ENCODE measurements at regions not wholly inside any gene's neighbourhood (a gene's known extent, or its start where the extent isn't known, plus 50 kb on each side); places are given as distances from the start of the nearest gene placed in this dataset.

DNA sequence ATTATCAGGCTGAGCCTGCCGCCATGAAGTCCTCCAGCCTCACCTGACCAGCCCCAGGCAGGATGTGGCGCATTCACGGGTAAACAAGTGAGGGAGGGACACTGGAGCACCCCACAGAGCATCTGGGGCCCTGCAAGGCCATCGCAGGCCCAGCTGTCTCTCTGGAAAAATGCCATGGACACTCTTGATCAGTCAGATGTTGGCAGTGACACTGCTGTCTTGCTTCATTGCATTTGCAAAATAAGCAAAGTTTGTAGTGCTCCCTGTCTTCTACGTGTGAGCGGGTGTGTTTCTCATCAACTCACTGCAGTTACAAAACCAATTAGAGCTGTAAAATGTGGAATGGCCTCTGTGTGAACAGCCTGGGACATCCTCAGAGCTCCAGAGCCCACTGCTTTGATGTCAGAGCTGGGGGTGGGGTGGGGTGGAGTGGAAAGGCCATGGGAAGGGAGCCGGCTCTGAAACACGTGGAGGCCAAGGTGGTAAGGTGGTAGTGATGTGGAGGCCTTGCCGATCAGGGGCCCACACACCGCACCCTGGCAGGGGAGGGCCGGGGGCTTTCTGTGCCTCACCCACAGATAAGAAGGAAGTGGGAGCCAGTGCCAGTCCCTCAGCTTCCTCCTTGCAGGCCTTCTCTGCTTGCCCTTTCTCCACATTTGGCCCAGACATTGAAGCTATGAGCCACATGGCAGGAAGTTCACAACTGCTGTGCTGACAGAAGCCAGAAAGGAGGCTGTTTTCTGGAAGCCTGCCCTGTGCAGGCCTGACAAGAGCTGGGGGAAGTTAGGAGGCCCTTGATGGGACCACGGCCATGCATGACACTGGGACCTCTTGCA, 254.9 kb downstream of the RHOU start:
- TF ChIP-seq POLR2A (IDR thresholded peaks at IDR 0.05; ENCODE audit: low read depth, low read length): no peak
- TF ChIP-seq PAX5 (IDR thresholded peaks at IDR 0.05; ENCODE audit: insufficient read depth, low read length, severe bottlenecking): no peak
- no peak for TF ChIP-seq TAF1 (IDR thresholded peaks at IDR 0.05; ENCODE audit: low read depth, low read length)
- no peak for TF ChIP-seq POU2F2 (IDR thresholded peaks at IDR 0.05; ENCODE audit: low read depth, low read length)
- no peak for TF ChIP-seq SPI1 (IDR thresholded peaks at IDR 0.05; ENCODE audit: low read depth, low read length)
- TF ChIP-seq POLR2AphosphoS5 (IDR thresholded peaks at IDR 0.05; ENCODE audit: low read depth, low read length): no peak
- DNase-seq (ENCODE audit: insufficient read length, low spot score): no peak
- FAIRE-seq: no peak

DNA sequence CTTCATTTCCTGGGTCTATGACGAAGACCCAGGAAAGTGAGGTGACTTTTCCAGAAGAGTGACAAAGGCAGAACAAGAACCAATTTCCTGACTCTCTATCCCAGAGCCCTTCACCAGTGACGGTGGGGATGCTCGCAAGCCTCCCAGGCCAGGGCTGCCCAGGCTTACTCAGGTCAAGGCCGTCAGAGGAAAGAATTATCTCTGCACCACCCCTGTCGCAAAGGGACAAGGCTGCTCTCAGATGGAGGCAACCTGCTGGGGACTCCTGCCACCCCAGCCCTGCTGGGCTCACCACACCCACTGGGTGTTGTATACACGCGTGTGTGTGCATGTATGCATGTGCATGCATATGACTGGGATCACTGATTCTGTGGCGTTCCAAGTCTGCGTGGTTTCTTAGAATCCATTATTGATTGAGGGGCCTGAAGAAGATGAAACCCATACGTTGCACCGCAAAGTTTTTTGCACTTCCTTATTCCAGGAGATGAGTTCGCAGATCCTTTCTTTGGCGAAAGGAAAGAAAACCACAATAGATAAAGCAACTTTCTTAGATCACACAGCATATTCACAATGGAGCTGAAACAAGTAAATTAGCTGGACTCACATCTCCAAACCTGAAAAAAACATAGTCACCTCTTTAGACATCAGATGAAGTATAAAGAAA, 255.8 kb downstream of the RHOU start:
- DNase-seq (ENCODE audit: insufficient read length, low spot score): no peak
- no peak for FAIRE-seq
- TF ChIP-seq POLR2A (IDR thresholded peaks at IDR 0.05; ENCODE audit: low read depth, low read length) (no peak), TAF1 (IDR thresholded peaks at IDR 0.05; ENCODE audit: low read depth, low read length) (no peak), PAX5 (IDR thresholded peaks at IDR 0.05; ENCODE audit: insufficient read depth, low read length, severe bottlenecking) (no peak), POU2F2 (IDR thresholded peaks at IDR 0.05; ENCODE audit: low read depth, low read length) (no peak), POLR2AphosphoS5 (IDR thresholded peaks at IDR 0.05; ENCODE audit: low read depth, low read length) (no peak), SPI1 (IDR thresholded peaks at IDR 0.05; ENCODE audit: low read depth, low read length) (no peak)

DNA sequence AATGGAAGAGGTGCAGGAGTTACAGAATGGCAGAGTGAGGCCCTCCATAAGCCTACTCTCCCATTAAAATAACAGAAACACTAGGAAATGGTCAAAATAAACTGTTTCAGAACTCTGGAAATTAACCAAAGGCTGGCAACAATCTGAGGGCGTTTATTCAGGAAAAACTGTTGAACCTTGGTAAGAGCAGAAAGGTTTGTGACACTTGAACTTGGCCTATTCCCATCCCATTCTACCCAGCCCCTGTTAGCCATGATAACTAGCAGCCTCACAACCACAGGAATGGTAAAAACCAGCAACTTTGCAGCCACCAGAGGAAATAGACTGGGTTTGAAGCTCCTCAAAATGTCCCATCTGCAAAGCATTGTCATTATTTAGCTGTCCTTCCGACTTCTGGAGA, 256.8 kb downstream of the RHOU start:
- no peak for FAIRE-seq
- TF ChIP-seq POLR2AphosphoS5 (IDR thresholded peaks at IDR 0.05; ENCODE audit: low read depth, low read length): no peak
- TF ChIP-seq TAF1 (IDR thresholded peaks at IDR 0.05; ENCODE audit: low read depth, low read length): no peak
- no peak for TF ChIP-seq SPI1 (IDR thresholded peaks at IDR 0.05; ENCODE audit: low read depth, low read length)
- TF ChIP-seq POLR2A (IDR thresholded peaks at IDR 0.05; ENCODE audit: low read depth, low read length): no peak
- TF ChIP-seq POU2F2 (IDR thresholded peaks at IDR 0.05; ENCODE audit: low read depth, low read length): no peak
- DNase-seq (ENCODE audit: insufficient read length, low spot score): no peak

DNA sequence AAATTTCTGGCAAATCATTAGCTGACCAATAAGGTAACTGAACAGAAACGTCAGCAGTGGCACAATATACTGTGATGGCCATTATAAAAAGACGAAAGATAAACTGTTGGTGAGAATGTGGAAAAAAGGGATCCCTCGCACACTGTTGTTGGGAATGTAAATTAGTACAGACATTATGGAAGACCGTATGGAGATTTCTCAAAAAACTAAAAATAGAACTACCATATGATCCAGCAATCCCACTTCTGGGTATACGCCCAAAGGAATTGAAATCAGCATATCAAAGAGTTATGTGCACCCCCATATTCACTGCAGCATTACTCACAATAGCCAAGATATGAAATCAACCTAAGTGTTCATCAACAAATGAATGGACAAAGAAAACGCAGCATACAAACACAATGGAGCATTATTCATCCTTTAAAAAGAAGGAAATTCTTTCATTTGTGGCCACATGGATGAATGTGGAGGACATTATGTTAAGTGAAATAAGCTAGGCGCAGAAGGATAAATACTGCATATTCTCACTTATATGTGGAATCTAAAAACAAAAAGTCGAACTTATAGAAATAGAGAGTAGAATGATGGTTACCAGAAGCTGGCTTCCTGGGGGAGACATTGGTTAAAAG, 257.7 kb downstream of the RHOU start:
- no peak for FAIRE-seq
- TF ChIP-seq TAF1 (IDR thresholded peaks at IDR 0.05; ENCODE audit: low read depth, low read length) (no peak), POU2F2 (IDR thresholded peaks at IDR 0.05; ENCODE audit: low read depth, low read length) (no peak), SPI1 (IDR thresholded peaks at IDR 0.05; ENCODE audit: low read depth, low read length) (no peak), POLR2AphosphoS5 (IDR thresholded peaks at IDR 0.05; ENCODE audit: low read depth, low read length) (no peak), POLR2A (IDR thresholded peaks at IDR 0.05; ENCODE audit: low read depth, low read length) (no peak), PAX5 (IDR thresholded peaks at IDR 0.05; ENCODE audit: insufficient read depth, low read length, severe bottlenecking) (no peak)
- DNase-seq (ENCODE audit: insufficient read length, low spot score): no peak

DNA sequence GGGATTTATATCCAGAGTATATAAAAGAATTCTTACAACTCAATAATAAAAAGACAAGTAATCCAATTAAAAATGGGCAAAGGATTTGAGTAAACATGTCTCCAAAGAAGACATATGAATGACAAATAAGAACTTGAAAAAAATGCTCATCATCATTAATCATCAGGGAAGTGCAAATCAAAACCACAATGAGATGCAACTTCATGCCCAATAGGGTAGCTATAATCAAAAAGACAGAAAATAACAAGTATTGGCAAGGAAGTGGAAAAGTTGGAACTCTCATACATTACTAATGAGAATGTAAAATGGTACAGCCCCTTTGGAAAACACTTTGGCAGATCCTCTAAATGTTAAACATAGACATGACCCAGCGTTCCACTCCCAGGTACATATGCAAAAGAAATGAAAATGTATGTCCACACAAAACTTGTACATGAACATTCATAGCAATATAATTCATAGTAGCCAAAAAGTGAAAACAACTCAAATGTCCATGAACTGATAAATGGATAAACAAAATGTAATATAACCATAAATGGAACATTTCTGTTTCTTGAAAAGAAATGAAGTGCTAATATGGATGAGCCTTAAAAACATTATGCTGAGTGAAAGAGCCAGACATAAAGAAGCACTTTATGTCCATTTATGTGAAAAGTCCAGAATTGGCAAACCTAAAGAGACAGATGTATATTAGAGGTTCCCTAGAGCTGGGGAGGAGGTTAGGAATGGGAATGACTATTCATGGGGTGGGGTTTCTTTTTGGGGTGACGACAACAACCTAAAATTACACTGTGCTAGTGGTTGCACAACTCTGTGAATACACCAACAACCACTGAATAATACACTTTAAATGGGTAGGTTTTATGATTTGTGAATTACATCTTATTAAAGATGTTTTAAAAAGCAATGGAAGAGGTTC, 259.7 kb downstream of the RHOU start:
- no peak for TF ChIP-seq POLR2AphosphoS5 (IDR thresholded peaks at IDR 0.05; ENCODE audit: low read depth, low read length)
- TF ChIP-seq TAF1 (IDR thresholded peaks at IDR 0.05; ENCODE audit: low read depth, low read length): no peak
- no peak for TF ChIP-seq POLR2A (IDR thresholded peaks at IDR 0.05; ENCODE audit: low read depth, low read length)
- TF ChIP-seq PAX5 (IDR thresholded peaks at IDR 0.05; ENCODE audit: insufficient read depth, low read length, severe bottlenecking): no peak
- TF ChIP-seq POU2F2 (IDR thresholded peaks at IDR 0.05; ENCODE audit: low read depth, low read length): no peak
- no peak for TF ChIP-seq SPI1 (IDR thresholded peaks at IDR 0.05; ENCODE audit: low read depth, low read length)
- DNase-seq (ENCODE audit: insufficient read length, low spot score) (no peak), FAIRE-seq (no peak)

DNA sequence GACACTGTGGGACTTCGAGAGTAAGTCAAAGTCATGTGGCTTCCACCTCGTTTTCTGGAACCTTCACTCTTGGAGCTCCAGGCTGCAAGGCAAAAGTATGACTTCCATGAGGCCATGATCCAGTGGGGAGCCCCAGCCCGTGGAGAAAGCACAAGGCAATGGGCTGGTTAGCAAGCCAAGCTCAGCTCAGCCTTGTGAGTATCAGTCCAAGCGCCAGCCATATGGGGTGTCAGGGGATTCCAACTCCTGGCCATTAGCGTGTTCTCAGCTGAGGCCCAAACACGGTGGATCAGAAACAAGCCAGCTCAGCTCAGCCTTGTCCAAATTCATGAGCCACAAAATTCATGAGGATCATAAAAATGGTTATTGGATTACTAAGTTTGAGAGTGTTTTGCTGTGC, 261.0 kb downstream of the RHOU start:
- FAIRE-seq: no peak
- no peak for DNase-seq (ENCODE audit: insufficient read length, low spot score)
- TF ChIP-seq POLR2A (IDR thresholded peaks at IDR 0.05; ENCODE audit: low read depth, low read length) (no peak), TAF1 (IDR thresholded peaks at IDR 0.05; ENCODE audit: low read depth, low read length) (no peak), PAX5 (IDR thresholded peaks at IDR 0.05; ENCODE audit: insufficient read depth, low read length, severe bottlenecking) (no peak), POLR2AphosphoS5 (IDR thresholded peaks at IDR 0.05; ENCODE audit: low read depth, low read length) (no peak), POU2F2 (IDR thresholded peaks at IDR 0.05; ENCODE audit: low read depth, low read length) (no peak), SPI1 (IDR thresholded peaks at IDR 0.05; ENCODE audit: low read depth, low read length) (no peak)

DNA sequence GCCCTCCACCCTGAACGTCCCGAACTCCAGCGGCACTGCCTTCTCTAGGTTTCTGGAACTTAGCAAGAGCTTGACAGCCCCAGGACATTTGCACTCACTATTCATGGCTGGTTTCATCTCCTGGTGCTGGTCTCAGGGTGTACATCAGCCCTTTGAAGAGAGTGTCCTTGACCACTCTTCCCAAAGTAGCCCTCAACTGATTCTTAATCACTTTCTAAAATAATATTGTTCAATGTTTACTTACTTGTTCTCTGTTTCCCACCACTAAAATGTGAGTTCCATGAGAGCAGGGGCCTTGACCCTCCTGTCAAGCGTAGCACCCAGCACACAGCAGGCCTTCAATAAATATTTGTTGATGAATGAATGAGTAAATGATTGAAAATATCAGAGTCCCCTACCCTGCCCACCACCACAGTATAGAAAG, 262.5 kb downstream of the RHOU start:
- TF ChIP-seq POU2F2 (IDR thresholded peaks at IDR 0.05; ENCODE audit: low read depth, low read length): no peak
- no peak for TF ChIP-seq POLR2AphosphoS5 (IDR thresholded peaks at IDR 0.05; ENCODE audit: low read depth, low read length)
- no peak for TF ChIP-seq PAX5 (IDR thresholded peaks at IDR 0.05; ENCODE audit: insufficient read depth, low read length, severe bottlenecking)
- no peak for TF ChIP-seq TAF1 (IDR thresholded peaks at IDR 0.05; ENCODE audit: low read depth, low read length)
- no peak for TF ChIP-seq SPI1 (IDR thresholded peaks at IDR 0.05; ENCODE audit: low read depth, low read length)
- TF ChIP-seq POLR2A (IDR thresholded peaks at IDR 0.05; ENCODE audit: low read depth, low read length): no peak
- no peak for FAIRE-seq

DNA sequence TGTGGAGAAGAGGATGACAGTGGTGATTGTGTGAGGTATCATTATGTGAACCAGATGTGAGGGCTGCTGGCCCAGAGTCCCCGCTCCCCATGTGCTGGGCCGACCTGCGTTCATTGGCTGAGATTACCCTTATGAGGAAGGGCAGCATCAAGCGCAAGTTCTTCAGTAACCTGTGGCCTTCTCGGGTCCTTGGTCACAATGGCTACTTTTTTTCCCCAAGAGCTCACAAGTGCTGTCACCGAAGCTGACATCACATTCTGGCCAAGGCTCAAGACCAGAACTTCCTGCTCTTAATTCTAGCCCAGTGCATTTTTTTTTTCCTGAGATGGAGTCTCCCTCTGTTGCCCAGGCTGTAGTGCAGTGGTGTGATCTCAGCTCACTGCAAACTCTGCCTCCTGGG, 262.9 kb downstream of the RHOU start:
- no peak for DNase-seq (ENCODE audit: insufficient read length, low spot score)
- FAIRE-seq: no peak
- no peak for TF ChIP-seq POLR2A (IDR thresholded peaks at IDR 0.05; ENCODE audit: low read depth, low read length)
- TF ChIP-seq TAF1 (IDR thresholded peaks at IDR 0.05; ENCODE audit: low read depth, low read length): no peak
- TF ChIP-seq POLR2AphosphoS5 (IDR thresholded peaks at IDR 0.05; ENCODE audit: low read depth, low read length): no peak
- no peak for TF ChIP-seq PAX5 (IDR thresholded peaks at IDR 0.05; ENCODE audit: insufficient read depth, low read length, severe bottlenecking)
- no peak for TF ChIP-seq SPI1 (IDR thresholded peaks at IDR 0.05; ENCODE audit: low read depth, low read length)
- TF ChIP-seq POU2F2 (IDR thresholded peaks at IDR 0.05; ENCODE audit: low read depth, low read length): no peak

More for the DNA sequence above, 262.5 kb downstream of the RHOU start:
- no peak for DNase-seq (ENCODE audit: insufficient read length, low spot score)

All from GM12891 (cell line).